ENCODE measurements at regions not wholly inside any gene's neighbourhood (a gene's known extent, or its start where the extent isn't known, plus 50 kb on each side); places are given as distances from the start of the nearest gene placed in this dataset.
A peak's percentile ranks its signal among the peaks of the same experiment; 100 is the strongest.
"Not testable (repeated sequence)": the region's sequence is repeated elsewhere in the genome, so short reads cannot be mapped to it uniquely, and the experiment has no call there.

DNA sequence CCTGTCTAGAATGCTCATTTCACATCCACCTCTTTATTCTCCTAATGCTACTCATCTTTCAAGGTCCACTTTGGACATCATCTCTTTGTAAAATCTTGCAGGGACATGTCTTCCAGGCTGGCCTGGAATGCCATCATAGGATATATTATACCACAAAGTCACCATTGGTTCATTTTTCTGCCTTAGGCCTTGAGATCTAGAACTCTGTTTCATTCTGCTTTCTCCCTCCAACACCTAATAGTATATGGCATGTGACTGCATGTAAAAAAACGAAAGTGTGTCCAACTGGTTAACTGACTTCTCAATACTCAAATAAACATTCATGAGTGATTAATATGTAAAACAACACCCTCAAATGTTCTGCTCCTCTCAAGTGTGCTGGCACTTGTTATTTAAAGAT, 84.1 kb downstream of the RGS2 start:
- H3K27me3 Mint-ChIP-seq (ENCODE audit: insufficient read depth), result no peaks in the 10 kb centered on the region; the same call in 1 of the 2 replicates
- no peak overlapping the region for H3K4me3 Mint-ChIP-seq
- TF ChIP-seq, protein P1, sequence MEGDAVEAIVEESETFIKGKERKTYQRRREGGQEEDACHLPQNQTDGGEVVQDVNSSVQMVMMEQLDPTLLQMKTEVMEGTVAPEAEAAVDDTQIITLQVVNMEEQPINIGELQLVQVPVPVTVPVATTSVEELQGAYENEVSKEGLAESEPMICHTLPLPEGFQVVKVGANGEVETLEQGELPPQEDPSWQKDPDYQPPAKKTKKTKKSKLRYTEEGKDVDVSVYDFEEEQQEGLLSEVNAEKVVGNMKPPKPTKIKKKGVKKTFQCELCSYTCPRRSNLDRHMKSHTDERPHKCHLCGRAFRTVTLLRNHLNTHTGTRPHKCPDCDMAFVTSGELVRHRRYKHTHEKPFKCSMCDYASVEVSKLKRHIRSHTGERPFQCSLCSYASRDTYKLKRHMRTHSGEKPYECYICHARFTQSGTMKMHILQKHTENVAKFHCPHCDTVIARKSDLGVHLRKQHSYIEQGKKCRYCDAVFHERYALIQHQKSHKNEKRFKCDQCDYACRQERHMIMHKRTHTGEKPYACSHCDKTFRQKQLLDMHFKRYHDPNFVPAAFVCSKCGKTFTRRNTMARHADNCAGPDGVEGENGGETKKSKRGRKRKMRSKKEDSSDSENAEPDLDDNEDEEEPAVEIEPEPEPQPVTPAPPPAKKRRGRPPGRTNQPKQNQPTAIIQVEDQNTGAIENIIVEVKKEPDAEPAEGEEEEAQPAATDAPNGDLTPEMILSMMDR (IDR thresholded peaks at IDR 0.05), result no peak
- DNase-seq, result no peak
- no peaks in the 10 kb centered on the region for H3K36me3 Mint-ChIP-seq (ENCODE audit: low read depth)
- H3K27ac Mint-ChIP-seq, result no peak overlapping the region
- H3K4me1 Mint-ChIP-seq (ENCODE audit: low read depth), result peaks cover 6% of the 10 kb centered on the region; the same call in 1 of the 2 replicates
- H3K9me3 Mint-ChIP-seq, result no peaks in the 10 kb centered on the region

DNA sequence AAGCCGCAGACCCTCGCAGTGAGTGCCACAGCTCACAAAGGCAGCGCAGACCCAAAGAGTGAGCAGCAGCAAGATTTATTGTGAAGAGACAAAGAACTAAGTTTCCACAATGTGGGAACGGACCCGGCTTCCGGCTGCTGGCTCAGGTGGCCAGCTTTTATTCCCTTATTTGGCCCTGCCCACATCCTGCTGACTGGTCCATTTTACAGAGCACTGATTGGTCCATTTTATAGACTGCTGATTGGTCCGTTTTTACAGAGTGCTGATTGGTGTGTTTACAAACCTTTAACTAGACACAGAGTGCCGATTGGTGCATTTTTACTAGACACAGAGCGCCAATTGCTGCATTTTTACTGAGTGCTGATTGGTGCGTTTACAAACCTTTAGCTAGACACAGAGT, 86.6 kb downstream of the RGS2 start:
- not testable (repeated sequence) for H3K27ac Mint-ChIP-seq; H3K36me3 Mint-ChIP-seq (ENCODE audit: low read depth); H3K4me1 Mint-ChIP-seq (ENCODE audit: low read depth); H3K27me3 Mint-ChIP-seq (ENCODE audit: insufficient read depth); H3K9me3 Mint-ChIP-seq; DNase-seq; H3K4me3 Mint-ChIP-seq

DNA sequence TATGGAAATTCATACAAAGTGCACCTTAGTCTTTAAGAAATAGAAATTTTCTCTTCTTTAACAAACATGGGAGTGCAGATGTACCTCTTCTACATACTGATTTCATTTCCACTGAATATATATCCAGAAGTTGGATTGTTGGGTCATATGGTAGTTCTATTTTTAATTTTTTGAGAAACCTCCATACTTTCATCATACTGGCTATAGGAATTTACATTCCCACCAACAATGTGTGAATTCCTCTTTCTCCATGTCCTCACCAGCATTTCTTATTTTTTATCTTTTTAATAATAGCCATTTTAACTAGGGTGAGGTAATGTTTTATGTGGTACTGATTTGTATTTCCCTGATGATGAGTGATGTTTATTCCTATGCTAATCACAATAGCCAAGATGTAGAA, 87.5 kb downstream of the RGS2 start:
- Mint-ChIP-seq H3K9me3 (no peaks in the 10 kb centered on the region), H3K36me3 (ENCODE audit: low read depth) (no peaks in the 10 kb centered on the region), H3K27me3 (ENCODE audit: insufficient read depth) (no peaks in the 10 kb centered on the region), H3K4me3 (no peak overlapping the region), H3K27ac (no peak overlapping the region), H3K4me1 (ENCODE audit: low read depth) (peaks cover 6% of the 10 kb centered on the region; the same call in 1 of the 2 replicates)
- TF ChIP-seq, protein P1 (IDR thresholded peaks at IDR 0.05), result no peak
- DNase-seq, result no peak

DNA sequence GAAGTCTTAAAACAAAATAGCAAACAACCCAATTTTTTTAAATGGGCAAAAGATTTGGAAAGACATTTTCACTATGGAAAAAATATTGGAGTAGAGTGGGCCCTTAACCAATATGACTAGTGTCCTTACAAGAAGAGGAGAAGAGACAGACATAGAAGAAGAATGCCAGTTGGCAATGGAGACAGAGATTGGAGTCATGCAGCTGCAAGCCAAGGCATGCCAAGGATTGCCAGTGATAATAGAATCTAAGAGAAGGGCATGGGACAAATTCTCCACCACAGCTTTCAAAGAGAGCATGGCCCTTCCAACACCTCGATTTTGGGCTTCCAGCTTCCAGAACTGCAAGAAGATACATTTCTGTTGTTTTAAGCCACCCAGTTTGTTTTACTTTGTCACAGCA, 92.7 kb downstream of the RGS2 start:
- no peak for DNase-seq
- TF ChIP-seq, protein P1 (IDR thresholded peaks at IDR 0.05), result no peak
- no peaks in the 10 kb centered on the region for H3K9me3 Mint-ChIP-seq
- no peak overlapping the region for H3K27ac Mint-ChIP-seq
- H3K36me3 Mint-ChIP-seq (ENCODE audit: low read depth), result no peaks in the 10 kb centered on the region
- peaks cover 5% of the 10 kb centered on the region; the same call in 1 of the 2 replicates for H3K4me1 Mint-ChIP-seq (ENCODE audit: low read depth)
- no peaks in the 10 kb centered on the region; the same call in 1 of the 2 replicates for H3K27me3 Mint-ChIP-seq (ENCODE audit: insufficient read depth)
- H3K4me3 Mint-ChIP-seq, result no peak overlapping the region

DNA sequence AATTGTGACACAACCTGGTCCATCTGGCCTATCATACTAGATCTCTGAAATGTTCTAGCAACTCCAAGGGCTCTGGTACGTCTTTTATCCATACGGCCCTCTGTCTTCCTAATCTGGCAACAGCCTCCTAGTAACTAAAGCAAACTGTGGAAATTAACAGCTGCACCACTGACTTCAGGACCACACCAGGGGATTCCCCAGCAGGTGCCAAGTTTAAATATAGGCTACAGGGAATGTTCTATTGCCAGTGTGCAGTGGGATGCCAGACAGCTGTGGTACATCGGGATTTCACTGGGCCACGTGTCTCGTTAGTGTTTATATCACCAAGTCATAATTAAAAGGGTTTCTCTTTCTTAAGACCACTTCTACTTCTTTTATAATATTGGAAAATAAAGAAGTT, 94.3 kb downstream of the RGS2 start:
- no peaks in the 10 kb centered on the region for H3K9me3 Mint-ChIP-seq
- H3K27me3 Mint-ChIP-seq (ENCODE audit: insufficient read depth), result no peaks in the 10 kb centered on the region; the same call in 1 of the 2 replicates
- no peaks in the 10 kb centered on the region for H3K36me3 Mint-ChIP-seq (ENCODE audit: low read depth)
- DNase-seq, result no peak
- peaks cover 5% of the 10 kb centered on the region; the same call in 1 of the 2 replicates for H3K4me1 Mint-ChIP-seq (ENCODE audit: low read depth)
- TF ChIP-seq, protein P1 (IDR thresholded peaks at IDR 0.05), result no peak
- H3K4me3 Mint-ChIP-seq, result no peak overlapping the region
- no peak overlapping the region for H3K27ac Mint-ChIP-seq

DNA sequence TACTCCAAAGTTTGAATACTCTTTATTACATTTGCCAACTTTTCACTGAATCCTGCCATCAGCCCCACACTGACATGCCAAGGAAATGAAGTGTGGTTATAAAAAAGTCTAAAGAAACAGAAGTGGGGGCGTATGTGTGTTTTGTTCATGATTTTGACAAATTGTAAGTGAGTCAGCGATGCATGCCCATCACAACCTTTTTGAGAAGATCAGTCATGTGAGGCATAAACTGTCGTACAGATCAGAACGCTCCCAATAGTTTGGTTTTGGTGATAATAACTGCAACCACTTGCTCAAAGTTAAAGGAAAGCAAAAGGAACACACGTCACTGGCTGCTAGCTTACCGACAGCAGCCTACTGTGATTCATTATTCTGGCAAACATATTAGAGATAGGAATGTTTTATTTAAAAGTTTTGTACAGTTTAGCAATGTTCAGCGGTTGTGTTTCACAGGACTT, 95.6 kb downstream of the RGS2 start:
- Mint-ChIP-seq H3K36me3 (ENCODE audit: low read depth) (no peaks in the 10 kb centered on the region), H3K4me3 (peak overlapping the region; percentile 70), H3K27ac (peak overlapping the region; percentile 57; the same call in 1 of the 2 replicates), H3K27me3 (ENCODE audit: insufficient read depth) (no peaks in the 10 kb centered on the region; the same call in 1 of the 2 replicates), H3K9me3 (no peaks in the 10 kb centered on the region), H3K4me1 (ENCODE audit: low read depth) (peaks cover 5% of the 10 kb centered on the region; the same call in 1 of the 2 replicates)
- DNase-seq, result peak; percentile 61
- TF ChIP-seq, protein P1 (IDR thresholded peaks at IDR 0.05), result no peak

Measured in HFFc6 (cell line).